ENCODE measurements at regions not wholly inside any gene's neighbourhood (a gene's known extent, or its start where the extent isn't known, plus 50 kb on each side); places are given as distances from the start of the nearest gene placed in this dataset.

DNA sequence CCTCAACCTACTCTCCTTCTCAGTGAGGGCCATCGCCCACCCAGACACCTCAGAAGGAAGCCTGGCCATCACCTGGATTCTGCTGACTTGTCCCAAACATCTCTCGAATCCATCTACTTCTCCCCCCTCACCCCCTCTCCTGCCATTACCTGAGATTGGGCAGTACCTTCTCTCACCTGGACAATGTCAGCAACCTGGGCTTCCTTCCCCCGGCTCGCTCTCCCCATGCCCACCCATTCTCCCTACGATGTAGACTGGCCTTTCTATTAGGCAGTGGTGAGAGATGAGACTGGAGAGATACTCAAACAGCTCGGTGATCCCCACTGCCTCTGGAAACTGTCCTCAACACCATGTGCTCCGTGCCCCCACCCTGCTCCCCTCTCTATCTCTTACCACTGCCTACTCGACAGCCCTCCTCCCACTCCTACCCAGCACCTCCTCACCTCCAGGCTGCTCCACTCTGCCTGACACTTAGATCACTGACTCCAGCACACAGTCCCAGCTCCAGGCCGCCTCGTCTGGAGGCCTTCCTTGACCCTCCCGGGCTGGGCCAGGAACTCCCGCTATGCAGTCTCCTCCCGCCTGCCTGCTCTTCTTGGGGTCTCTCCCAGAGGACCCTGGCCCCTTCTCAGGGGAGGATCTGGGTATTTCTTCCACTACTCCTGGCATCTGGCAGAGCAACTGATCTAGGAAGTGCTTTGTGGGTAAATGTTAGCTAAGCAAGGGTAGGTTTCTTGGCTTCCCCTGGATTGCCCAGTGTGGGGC, 235.8 kb upstream of the NLRP1 start:
- DNase-seq (ENCODE audit: low spot score), result no peak

DNA sequence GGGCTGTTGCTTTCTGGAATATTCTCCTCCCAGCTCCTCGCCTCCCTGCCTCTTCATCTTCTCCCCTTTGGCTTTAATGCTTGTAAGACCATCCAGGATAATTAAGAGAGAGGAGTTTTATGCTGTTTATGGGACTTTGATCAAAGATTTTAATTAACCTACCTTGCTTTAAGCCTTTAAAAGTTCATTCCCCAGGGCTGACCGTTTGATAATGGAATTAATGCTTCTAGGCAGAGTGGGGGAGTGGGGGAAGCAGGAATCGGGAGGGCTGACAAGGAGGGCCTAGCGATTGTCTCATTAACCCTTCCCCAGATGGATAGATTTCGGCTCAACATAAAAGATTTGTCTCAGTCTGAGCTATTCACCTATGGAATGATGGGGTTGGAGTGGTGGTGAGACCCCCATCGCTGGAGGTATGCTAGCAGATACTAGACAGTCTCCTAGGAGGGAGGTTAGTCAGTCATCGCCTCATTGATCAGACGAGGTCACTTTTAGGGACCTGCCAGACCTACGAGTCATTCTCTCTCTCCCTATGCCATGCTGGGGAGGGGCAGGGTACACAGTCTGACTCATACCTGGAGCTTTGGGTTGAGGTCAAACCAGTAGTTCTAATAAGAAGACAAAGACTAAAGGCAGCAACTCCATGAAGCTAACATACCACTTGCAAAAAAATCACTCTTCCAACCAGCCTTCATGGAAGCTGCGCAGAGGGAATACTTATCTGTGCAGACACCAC, 236.6 kb upstream of the NLRP1 start:
- DNase-seq (ENCODE audit: low spot score), result no peak

DNA sequence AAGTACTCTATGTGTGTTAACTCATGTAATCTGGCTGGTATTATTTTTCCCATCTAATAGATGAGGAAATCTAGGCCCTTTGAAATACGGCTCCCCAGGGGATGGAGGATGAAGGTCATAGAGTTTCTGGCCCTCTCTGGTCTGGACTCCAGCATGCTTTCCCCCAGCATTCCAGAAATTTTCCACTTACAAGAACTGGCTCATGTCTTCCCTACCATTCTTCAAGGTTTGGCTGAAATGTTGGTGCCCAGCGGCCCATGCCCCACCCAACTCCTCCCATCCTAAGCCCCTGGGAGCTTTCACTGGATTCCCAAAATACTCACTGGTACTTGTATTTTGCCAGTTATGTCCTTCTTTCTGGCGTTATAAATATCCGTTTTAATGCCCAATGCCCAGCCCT, 237.5 kb upstream of the NLRP1 start:
- DNase-seq (ENCODE audit: low spot score), result no peak

DNA sequence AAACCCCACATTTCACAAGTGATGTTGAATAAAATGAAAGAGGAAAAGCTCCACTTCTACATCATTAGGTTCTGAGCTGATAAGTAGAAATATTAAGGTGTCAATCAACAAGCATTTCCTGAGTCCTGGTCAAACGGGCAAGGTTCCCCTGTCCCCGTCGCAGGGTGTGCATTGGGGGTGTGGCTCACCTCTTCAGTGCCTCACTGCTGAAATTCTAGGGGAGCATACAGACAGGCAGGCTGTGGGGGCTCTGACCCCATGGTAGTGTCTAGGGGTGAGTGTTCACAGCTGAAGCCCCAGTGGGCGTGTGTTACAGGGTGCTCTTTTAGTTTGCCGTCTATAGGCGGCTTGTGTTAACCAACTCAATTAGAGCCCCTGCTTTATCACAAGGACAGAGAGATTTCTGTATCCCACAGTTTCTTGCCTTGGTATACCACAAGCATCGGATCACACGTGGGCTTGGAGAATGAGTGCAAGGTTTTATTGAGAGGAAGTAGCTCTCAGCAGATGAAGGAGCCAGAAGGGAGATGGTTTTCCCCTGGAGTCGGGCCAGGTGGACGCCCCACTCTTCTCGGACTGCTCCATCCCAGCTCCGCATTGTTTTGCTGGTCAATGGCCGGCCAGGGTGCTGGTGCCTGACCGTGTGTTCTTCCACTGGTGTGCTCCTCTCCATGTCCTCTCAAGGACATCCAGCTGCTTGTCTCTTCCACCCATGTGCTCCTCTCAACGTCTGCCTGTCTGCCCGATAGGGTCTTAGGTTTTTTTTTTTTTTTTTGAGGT, 238.2 kb upstream of the NLRP1 start:
- DNase-seq (ENCODE audit: low spot score), result no peak

DNA sequence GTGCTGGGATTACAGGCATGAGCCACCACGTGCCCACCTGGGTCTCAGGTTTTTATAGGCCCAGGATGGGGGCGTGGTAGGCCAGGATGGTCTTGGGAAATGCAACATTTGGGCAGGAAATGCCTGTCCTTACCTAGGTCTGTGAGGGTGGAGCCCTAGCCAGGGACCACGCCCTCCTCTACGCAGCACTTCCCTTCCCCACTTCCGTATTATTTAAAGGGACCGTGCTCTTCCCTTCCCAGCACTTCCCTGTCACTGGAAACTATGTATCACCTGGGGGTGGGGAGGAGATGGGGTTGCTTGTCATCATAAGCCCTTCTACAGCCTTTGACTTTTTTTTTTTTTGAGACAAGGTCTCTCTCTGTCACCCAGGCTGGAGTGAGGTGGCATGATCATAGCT, 238.9 kb upstream of the NLRP1 start:
- no peak for DNase-seq (ENCODE audit: low spot score)

DNA sequence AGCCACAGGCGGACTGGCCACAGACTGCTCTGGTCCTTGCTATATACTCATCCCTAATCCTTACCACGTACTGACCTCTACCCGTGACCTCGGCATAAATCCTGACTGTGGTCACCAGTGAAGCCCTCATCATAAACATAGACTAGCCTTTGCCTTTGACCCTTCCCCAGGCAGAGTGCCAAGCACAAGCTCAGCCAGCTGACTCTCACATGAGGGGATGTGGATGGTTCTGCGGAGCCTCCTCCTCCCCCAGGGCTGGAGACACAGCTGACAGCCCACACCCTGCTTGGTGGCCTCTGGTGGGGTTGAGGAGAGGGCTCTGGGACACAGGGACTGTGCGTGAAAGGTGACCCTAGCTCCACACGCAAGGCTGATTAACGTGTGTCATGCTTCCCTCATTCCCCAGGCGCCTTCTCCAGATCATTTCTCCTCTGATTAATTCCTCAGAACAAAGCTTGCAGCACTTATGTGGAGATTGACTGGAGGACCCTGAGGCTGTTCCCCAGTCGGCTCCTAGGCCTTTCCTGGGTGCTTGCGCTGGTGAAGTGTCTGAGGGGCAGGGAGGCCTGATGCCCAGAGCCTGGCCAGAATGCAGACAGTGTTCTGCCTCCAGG, 241.5 kb upstream of the NLRP1 start:
- no peak for DNase-seq (ENCODE audit: low spot score)

DNA sequence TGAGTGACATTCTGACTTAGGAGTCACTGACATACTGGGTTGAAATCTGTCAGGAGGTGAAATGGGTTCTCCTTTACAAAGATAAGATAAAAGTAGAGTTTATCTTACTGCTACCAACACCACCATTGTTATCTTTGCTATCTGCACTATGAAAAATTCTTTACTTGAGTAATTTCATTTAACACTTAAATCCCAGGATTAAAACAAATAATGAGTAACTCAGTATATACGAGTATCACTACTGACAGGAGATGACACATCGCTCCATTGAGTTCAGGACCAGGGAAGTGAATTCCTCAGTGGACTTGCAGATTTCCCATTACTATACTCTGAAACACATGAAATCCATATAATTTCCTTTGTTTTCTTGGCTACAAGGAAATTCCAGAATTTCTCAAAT, 242.1 kb upstream of the NLRP1 start:
- no peak for DNase-seq (ENCODE audit: low spot score)

DNA sequence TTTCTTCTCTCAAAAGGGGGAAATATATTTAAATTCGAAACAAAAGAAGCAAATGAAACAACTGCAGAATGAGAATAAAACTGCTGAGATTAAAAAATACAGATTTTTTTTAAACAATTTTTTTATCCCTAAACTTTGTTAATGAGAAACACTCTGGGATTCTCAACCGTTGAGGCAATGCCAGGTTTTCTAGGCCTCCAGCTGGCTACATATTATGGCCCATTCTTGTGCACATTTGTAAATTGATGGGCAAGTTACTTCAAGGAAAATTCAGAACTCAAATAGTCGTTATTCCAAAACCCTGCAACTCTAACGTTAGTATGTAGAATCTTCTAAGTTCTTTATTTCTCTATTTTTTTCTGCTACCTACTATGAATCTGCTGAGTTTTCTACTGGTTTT, 239.3 kb upstream of the WSCD1 start:
- no peak for DNase-seq (ENCODE audit: low spot score)

DNA sequence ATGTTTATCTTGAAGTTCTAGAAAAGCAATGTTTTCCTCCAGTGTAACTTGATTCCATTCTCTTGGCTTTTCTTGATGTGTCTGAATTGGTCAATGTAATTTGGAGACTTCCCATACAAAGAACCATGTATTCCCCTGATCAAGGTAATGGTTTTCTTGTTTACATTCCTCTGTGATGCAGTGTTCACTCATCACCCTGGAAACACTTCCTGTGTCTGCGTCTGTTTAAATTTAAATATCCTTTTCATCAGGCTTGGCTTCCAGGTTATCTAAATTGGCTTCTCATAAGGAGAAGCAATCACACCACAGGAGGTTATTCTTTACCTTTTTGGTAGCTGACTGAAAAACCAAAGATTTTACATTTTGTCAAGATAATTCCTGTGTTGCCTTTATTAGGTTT, 237.3 kb upstream of the WSCD1 start:
- peak; percentile 31 for DNase-seq (ENCODE audit: low spot score)

DNA sequence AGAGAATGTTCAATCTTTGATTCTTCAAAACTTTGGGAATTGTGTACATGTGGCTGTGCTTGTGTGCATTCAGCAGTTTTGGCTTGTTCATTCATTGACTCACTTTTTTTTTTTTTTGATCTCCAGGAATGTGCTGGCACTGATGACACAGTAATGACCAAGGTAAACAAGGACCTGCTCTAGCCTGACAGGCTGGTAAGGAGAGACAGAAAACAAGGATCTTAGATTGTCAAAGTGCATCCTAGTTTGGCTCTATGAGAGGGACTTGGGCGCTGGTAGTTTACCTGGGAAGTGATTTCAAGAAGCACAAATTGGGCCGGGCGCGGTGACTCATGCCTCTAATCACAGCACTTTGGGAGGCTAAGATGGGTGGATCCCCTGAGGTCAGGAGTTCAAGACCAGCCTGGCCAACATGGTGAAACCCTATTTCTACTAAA, 233.1 kb upstream of the WSCD1 start:
- DNase-seq (ENCODE audit: low spot score), result no peak

DNA sequence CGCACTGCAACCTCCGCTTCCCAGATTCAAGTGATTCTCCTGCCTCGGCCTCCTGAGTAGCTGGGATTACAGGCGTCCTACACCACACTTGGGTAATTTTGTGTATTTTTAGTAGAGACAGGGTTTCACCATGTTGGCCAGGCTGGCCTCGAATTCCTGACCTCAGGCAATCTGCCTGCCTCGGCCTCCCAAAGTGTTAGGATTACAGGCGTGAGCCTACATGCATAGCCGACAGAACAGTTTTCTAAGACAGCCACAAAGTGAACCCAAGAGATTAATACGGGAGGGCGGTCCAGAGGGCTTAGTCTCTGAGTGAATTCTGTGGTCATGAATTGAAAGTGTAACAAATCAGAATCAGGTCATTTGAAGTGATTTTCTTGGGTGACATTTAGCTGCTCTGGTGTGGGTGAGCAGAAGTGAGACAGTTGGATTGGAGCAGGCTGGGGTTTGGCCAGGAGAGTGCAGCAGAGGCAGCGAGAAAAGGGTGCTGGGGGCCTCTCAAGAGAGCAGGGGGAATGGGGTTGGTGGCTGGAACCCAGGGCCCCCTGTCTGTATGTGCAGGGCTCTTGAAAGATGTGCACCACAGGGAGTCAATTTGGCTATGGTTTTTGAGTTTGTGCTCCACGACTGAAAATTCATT, 231.4 kb upstream of the WSCD1 start:
- peak; percentile 37 for DNase-seq (ENCODE audit: low spot score)

DNA sequence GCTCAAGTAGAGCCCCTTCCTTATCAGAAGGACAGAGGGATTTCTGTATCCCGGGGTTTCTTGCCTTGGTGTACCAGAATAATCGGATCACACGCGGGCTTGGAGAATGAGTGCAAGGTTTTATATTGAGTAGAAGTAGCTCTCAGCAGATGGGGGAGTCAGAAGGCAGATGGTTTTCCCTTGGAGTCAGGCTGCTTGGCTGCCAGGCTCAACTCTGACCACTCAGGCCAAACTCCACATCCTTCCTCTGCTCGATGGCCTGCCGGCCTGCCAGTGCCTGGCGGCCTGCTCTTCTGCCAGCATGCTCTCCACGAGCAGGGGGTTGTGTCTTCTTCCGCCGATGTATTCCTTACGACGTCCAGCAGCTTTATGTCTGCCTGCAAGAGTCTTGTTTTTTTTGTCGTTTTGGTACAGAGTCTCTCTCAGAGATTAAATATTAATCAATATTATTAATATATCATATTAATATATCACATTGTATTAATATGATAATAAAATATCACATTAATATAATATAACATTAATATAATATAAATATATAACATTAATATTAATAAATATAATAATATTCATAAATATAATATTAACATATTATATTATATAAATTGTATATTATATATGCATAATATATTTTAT, 229.2 kb upstream of the WSCD1 start:
- no peak for DNase-seq (ENCODE audit: low spot score)

DNA sequence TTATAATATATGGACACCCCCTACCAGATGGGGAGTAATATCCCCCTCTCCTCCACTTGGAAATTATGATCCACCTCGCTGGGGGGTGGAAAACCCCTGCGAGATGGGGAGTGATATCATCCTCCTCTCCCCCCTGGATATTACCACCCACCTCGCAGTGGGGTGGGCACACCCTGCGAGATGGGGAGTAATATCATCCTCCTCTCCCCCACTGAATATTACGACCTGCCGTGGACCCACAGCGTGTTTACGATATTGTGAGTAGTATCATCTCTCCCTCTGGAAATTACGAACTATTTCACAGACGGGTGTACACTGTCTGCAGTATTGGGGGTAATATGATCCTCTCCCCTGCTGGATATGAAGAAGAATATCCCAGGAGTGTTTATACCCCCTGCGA, 228.3 kb upstream of the WSCD1 start:
- DNase-seq (ENCODE audit: low spot score), result no peak

DNA sequence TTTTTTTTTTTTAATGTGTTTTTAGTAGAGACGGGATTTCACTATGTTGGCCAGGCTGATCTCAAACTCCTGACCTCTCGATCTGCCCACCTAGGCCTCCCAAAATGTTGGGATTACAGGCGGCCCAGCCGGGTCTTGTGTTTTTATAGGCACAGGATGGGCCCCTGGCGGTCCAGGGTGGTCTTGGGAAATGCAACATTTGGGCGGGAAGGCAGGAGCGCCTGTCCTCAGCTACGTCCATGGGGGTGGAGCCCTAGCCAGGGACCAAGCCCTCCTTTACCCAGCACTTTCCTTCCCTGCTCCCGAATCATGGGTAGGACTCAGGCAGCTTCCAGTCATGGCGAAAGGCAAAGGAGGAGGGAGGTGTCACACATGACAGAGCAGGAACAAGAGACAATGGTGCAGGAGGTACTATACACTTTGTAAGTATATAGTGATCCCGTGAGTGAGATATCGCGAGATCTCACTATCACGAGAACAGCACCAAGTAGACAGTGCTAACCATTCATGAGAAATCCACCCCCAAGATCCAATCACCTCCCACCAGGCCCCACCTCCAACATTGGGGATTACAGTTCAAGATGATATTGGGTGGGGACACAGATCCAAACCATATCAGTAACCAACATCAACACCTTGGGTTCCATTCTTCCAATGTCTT, 226.7 kb upstream of the WSCD1 start:
- DNase-seq (ENCODE audit: low spot score), result no peak

DNA sequence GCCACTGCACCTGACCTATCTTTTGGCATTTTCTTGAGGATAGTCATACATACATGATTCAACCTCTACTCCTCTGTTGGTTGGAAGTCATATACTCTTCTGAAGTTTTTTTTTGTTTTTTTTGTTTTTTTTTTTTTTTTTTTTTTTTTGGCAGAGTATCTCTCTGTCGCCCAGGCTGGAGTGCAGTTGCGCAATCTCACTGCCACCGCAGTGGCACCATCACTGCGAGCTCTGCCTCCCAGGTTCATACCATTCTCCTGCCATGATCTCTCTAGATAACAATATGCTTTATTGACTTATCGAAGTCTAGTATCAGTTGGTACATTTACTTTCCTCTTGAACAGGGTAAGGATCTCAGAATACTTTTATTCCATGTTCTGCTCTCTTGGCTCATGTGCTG, 224.2 kb upstream of the WSCD1 start:
- no peak for DNase-seq (ENCODE audit: low spot score)

DNA sequence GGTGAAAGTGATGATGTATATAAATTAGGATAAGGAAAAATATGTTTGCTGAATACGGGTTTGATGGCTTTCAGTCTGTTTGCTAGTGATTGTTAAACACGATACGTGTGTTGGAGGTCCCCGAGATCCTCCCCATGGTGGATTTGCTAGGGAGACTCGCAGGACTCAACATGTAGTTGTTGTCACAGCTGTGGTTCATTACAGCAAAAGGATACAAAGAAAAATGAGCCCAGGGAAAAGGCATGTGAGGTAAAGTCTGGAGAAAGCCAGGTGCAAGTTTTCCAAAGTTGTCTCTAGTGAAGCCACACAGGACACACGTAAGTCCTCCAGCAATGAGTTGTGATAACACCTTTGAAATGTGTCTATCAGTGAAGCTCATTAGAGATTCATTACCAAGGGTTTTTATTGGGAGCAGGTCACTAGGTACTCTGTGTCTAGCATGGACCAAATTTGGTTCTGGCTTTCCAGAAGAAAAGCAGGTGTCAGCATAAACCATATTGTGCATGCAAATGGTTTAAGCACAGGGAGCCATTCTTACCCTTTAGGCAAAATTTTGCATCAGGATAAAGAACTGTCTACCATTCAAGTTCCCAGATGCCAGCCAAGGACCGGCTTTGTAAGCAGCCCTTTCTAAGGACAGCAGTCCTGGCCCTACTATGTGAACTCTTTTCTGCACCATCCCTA, 215.2 kb upstream of the WSCD1 start:
- DNase-seq (ENCODE audit: low spot score), result no peak

DNA sequence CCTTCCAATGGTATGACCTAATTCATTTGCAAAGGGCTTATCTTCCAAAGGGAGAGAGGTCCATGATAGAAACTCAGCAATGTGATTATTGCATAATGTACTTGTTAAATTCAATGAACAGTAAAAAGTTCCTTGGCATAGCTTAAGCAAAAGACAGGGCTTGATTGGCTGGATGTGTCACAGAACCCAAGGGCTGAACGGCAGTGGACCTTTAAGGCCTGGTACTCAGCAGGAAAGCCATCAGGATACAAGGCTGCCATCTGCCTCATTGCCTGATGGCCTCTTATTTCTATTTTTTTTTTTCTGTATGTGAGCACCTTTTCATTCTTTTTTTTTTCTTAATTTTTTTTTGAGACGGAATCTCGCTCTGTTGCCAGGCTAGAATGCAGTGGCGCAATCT, 208.9 kb upstream of the WSCD1 start:
- no peak for DNase-seq (ENCODE audit: low spot score)

DNA sequence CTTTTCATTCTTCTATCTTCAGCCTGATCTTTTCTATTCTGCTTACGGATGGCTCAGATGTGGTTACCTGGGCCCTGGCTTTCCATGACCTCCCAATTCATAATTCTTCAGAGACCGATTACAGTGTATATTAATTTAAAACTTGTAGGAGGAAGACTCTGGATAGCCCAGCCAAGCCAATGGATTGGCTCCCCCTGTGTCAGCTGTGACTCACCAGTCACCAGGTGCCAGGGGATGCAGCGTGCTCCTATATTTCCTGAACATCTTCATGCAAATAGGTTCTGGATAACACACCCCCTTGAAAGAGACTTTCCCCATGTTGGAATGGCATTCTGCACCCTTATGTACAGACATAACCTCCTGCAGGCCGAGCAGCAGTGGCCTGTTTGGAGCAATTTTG, 208.3 kb upstream of the WSCD1 start:
- DNase-seq (ENCODE audit: low spot score), result no peak

DNA sequence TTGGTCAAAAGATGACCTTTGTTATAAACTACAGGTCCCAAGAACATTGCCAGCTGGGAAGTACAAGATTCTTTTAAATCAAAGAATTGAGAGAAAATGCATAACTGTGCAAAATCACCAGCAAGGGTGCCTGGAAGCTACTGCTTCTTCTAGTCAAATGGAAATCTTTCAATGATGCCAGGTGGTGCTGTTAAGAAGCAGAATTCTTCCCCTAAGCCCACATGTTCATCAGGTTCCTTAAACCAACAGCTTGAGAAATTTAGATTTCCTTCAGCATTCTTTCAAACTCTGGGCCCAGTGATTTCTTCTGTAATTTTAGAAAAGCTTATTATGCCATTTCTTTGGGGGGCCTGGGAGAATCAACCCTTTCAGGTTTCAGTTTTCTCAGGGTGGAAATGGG, 207.8 kb upstream of the WSCD1 start:
- DNase-seq (ENCODE audit: low spot score), result no peak

Data from iPS-NIHi11 (cell line).